H1 (cell line): ENCODE measurements at regions not wholly inside any gene's neighbourhood (a gene's known extent, or its start where the extent isn't known, plus 50 kb on each side); places are given as distances from the start of the nearest gene placed in this dataset.
A peak's percentile ranks its signal among the peaks of the same experiment; 100 is the strongest.

Experiments used
- CTCF ChIA-PET: fragments of 300-600 bp; sonication (Branson Sonifier 250); formaldehyde crosslinking; loops from one replicate; lab custom pipeline; 2021; ENCODE audit not compliant: partially characterized antibody; lab: Charles Lee
- POLR2A ChIA-PET: fragments of 300-600 bp; sonication (Branson Sonifier 250); formaldehyde crosslinking; loops from one replicate; lab custom pipeline; 2021; ENCODE audit warnings: inconsistent platforms; ENCODE audit not compliant: partially characterized antibody; lab: Charles Lee
- DNase-seq, 2 experiments: peaks; one replicate each; pipeline versions ENCODE4 v3.0.0 to v3.0.0-alpha.2; 2010 to 2022; ENCODE audit warnings: low spot score in 2 of 2, low read depth in 1 of 2, mixed read lengths in 1 of 2
- FAIRE-seq: peaks from 2 replicates; lab custom pipeline; 2011; peaks lifted over from hg19 to GRCh38; lab: Jason Lieb, UNC
- H2AFZ ChIP-seq: 2 replicates; pipeline ENCODE4 v1.8.1; 2012; ENCODE audit warnings: low read length, inconsistent platforms
- H2AK5ac ChIP-seq: 2 replicates; pipeline ENCODE4 v1.6.1; 2013; ENCODE audit warnings: low read depth, low read length
- H2BK120ac ChIP-seq: replicated peaks from 2 replicates; pipeline ENCODE3; 2013; ENCODE audit warnings: low read depth, low read length, inconsistent platforms
- H2BK12ac ChIP-seq: 2 replicates; pipeline ENCODE4 v1.6.1; 2013; ENCODE audit warnings: low read depth, low read length
- H2BK15ac ChIP-seq: 2 replicates; pipeline ENCODE4 v1.6.1; 2013; ENCODE audit warnings: low read length
- H2BK20ac ChIP-seq: 2 replicates; pipeline ENCODE4 v1.6.1; 2013; ENCODE audit warnings: low read length
- H2BK5ac ChIP-seq: 2 replicates; pipeline ENCODE4 v1.6.1; 2013; ENCODE audit warnings: low read depth, low read length
- H3K14ac ChIP-seq: 2 replicates; pipeline ENCODE4 v1.6.1; 2013; ENCODE audit warnings: inconsistent platforms; ENCODE audit not compliant: insufficient read length
- H3K18ac ChIP-seq: 2 replicates; pipeline ENCODE4 v1.6.1; 2013; ENCODE audit warnings: low read length; ENCODE audit errors: extremely low read depth
- H3K23ac ChIP-seq: 2 replicates; pipeline ENCODE4 v1.6.1; 2013; ENCODE audit warnings: inconsistent platforms; ENCODE audit not compliant: insufficient read length
- H3K23me2 ChIP-seq: 2 replicates; pipeline ENCODE4 v1.6.1; 2013; ENCODE audit warnings: low read depth, low read length
- H3K27ac ChIP-seq: 2 replicates; pipeline ENCODE4 v1.6.1; 2011; ENCODE audit warnings: low read depth, low read length, inconsistent platforms
- H3K27me3 ChIP-seq, 4 experiments: replicated peaks in 1 of 4; 1 replicate in 1 of 4; 2 replicates in 3 of 4; pipeline versions ENCODE4 v1.6.1 to v1.8.1; 2011 to 2013; ENCODE audit warnings: low read length in 3 of 4, mild to moderate bottlenecking in 3 of 4, inconsistent platforms in 2 of 4, mixed read lengths in 2 of 4, moderate library complexity in 1 of 4; ENCODE audit not compliant: control insufficient read depth in 3 of 4, insufficient read depth in 3 of 4; ENCODE audit errors: extremely low read depth in 1 of 4
- H3K36me3 ChIP-seq, 4 experiments: 2 replicates each; pipeline versions ENCODE4 v1.6.1 to v1.8.1; 2011 to 2013; ENCODE audit warnings: mild to moderate bottlenecking in 4 of 4, low read length in 3 of 4, moderate library complexity in 2 of 4, control low read depth in 1 of 4, inconsistent platforms in 1 of 4; ENCODE audit not compliant: insufficient read depth in 4 of 4, control insufficient read depth in 2 of 4
- H3K4ac ChIP-seq: replicated peaks from 2 replicates; pipeline ENCODE3; 2013; ENCODE audit warnings: low read length, low read depth, mixed read lengths, inconsistent platforms; ENCODE audit not compliant: insufficient read length
- H3K4me1 ChIP-seq, 4 experiments: replicated peaks in 1 of 4; 1 replicate in 1 of 4; 2 replicates in 3 of 4; pipeline versions ENCODE4 v1.6.1 to v1.8.1; 2011 to 2013; ENCODE audit warnings: low read length in 3 of 4, inconsistent platforms in 2 of 4, mixed read lengths in 1 of 4; ENCODE audit not compliant: insufficient read depth in 4 of 4, control insufficient read depth in 3 of 4
- H3K4me2 ChIP-seq, 2 experiments: 2 replicates each; pipeline versions ENCODE4 v1.6.1 to v1.8.1; 2011 to 2013; ENCODE audit warnings: low read depth in 2 of 2, low read length in 2 of 2, control low read depth in 1 of 2, inconsistent platforms in 1 of 2, mild to moderate bottlenecking in 1 of 2; ENCODE audit not compliant: insufficient read depth in 1 of 2
- H3K4me3 ChIP-seq, 4 experiments: fragments of 200-600, 300-600 bp in 1 of 4; sonication (generic), shearing (Covaris generic), sonication (Bioruptor Twin) in 1 of 4; 2 replicates each; pipeline versions ENCODE4 v1.5.1 to v1.8.1; 2011 to 2016; ENCODE audit warnings: low read length in 4 of 4, low read depth in 3 of 4, control low read depth in 2 of 4, inconsistent platforms in 2 of 4, mild to moderate bottlenecking in 2 of 4, mixed read lengths in 1 of 4, moderate library complexity in 1 of 4; ENCODE audit not compliant: insufficient read depth in 2 of 4; ENCODE audit errors: extremely low read depth in 1 of 4
- H3K56ac ChIP-seq: replicated peaks from 2 replicates; pipeline ENCODE3; 2013; ENCODE audit warnings: low read depth, mild to moderate bottlenecking, mixed read lengths, low read length, inconsistent platforms; ENCODE audit not compliant: insufficient read length
- H3K79me1 ChIP-seq: 2 replicates; pipeline ENCODE4 v1.6.1; 2013; ENCODE audit warnings: low read depth, low read length, control low read depth
- H3K79me2 ChIP-seq, 2 experiments: 2 replicates each; pipeline versions ENCODE4 v1.6.1 to v1.8.1; 2012 to 2013; ENCODE audit warnings: low read length in 2 of 2, mild to moderate bottlenecking in 2 of 2, inconsistent platforms in 1 of 2; ENCODE audit not compliant: insufficient read depth in 2 of 2, control insufficient read depth in 1 of 2
- H3K9ac ChIP-seq, 4 experiments: replicated peaks in 1 of 4; 1 replicate in 1 of 4; 2 replicates in 3 of 4; pipeline versions ENCODE4 v1.6.1 to v1.8.1; 2011 to 2013; ENCODE audit warnings: low read depth in 3 of 4, low read length in 3 of 4, control low read depth in 2 of 4, mild to moderate bottlenecking in 2 of 4, moderate library complexity in 2 of 4, inconsistent platforms in 1 of 4; ENCODE audit errors: extremely low read depth in 1 of 4
- H3K9me3 ChIP-seq, 2 experiments: 2 replicates each; pipeline versions ENCODE4 v1.6.1 to v1.8.1; 2012 to 2013; ENCODE audit warnings: mild to moderate bottlenecking in 2 of 2, moderate library complexity in 2 of 2, control low read depth in 1 of 2, inconsistent platforms in 1 of 2, low read depth in 1 of 2, low read length in 1 of 2, mixed read lengths in 1 of 2; ENCODE audit not compliant: insufficient read depth in 2 of 2
- H4K20me1 ChIP-seq, 2 experiments: replicated peaks in 1 of 2; 2 replicates each; pipeline versions ENCODE3 to v1.8.1; 2011 to 2013; ENCODE audit warnings: inconsistent platforms in 2 of 2, low read length in 2 of 2, mild to moderate bottlenecking in 1 of 2; ENCODE audit not compliant: insufficient read depth in 2 of 2, control insufficient read depth in 1 of 2
- H4K5ac ChIP-seq: 2 replicates; pipeline ENCODE4 v1.6.1; 2013; ENCODE audit warnings: low read length, low read depth, mixed read lengths, inconsistent platforms; ENCODE audit not compliant: insufficient read length
- H4K8ac ChIP-seq: 2 replicates; pipeline ENCODE4 v1.8.0; 2013; ENCODE audit warnings: mild to moderate bottlenecking, moderate library complexity, low read length, inconsistent platforms; ENCODE audit not compliant: insufficient read depth; ENCODE audit errors: extremely low read depth
- H4K91ac ChIP-seq: replicated peaks from 2 replicates; pipeline ENCODE3; 2013; ENCODE audit warnings: low read length, mixed read lengths, inconsistent platforms; ENCODE audit not compliant: insufficient read length
- BCL11A ChIP-seq, 2 experiments: IDR thresholded peaks; one replicate each; pipeline ENCODE4 v1.6.1; 2011; ENCODE audit warnings: low read depth in 2 of 2, low read length in 2 of 2, mild to moderate bottlenecking in 2 of 2
- CHD1 ChIP-seq: IDR thresholded peaks from 2 replicates; pipeline ENCODE4 v1.6.1; 2012; ENCODE audit warnings: low read depth, low read length, improper control_type of control experiment
- E2F6 ChIP-seq: IDR thresholded peaks from 2 replicates; pipeline ENCODE4 v1.6.1; 2012; ENCODE audit warnings: inconsistent platforms
- POU5F1 ChIP-seq: IDR thresholded peaks from 2 replicates; pipeline ENCODE4 v1.6.1; 2011; ENCODE audit warnings: low read depth, mild to moderate bottlenecking, low read length, moderate library complexity
- YY1 ChIP-seq: IDR thresholded peaks from 2 replicates; pipeline ENCODE4 v1.6.1; 2011; ENCODE audit warnings: low read depth, mild to moderate bottlenecking, low read length
- WGBS, 2 experiments: shearing (Covaris generic) in 1 of 2; methylation state at CpG; one replicate each; pipeline versions ENCODE4 v1.1.6 to v1.1.7; 2013 to 2015; ENCODE audit warnings: low lambda C conversion rate in 2 of 2, mixed read lengths in 2 of 2, inconsistent platforms in 1 of 2, low coverage in 1 of 2, missing lambda C conversion rate in 1 of 2; ENCODE audit not compliant: insufficient replicate concordance in 2 of 2, insufficient coverage in 1 of 2, insufficient read length in 1 of 2; ENCODE audit errors: extremely low coverage in 1 of 2, missing lambda C conversion rate in 1 of 2; 5-methylcytosine and 5-hydroxymethylcytosine counted together

GRCh38 chr3:161859865-161860450, 363.4 kb downstream of the OTOL1 start:
- H3K9me3 ChIP-seq = no peaks in the 10 kb centered on the region
- peaks cover 0 to 4% (median 0%) of the 10 kb centered on the region in 4 experiments; a peak in 2 of 7 replicates for H3K4me1 ChIP-seq
- H3K79me1 ChIP-seq = no peaks in the 10 kb centered on the region
- H4K20me1 ChIP-seq = no peaks in the 10 kb centered on the region
- no peaks in the 10 kb centered on the region for H3K36me3 ChIP-seq
- no peak overlapping the region for H3K4me3 ChIP-seq
- CTCF ChIA-PET = no interaction called here
- no peak overlapping the region for H4K5ac ChIP-seq
- H3K4me2 ChIP-seq = no peak overlapping the region
- no peak overlapping the region for H3K14ac ChIP-seq
- H2BK120ac ChIP-seq = no peak overlapping the region
- no peak overlapping the region for H3K9ac ChIP-seq
- 0 out of 2 replicates have a peak overlapping the region, but pooled peaks have one; percentile 41 for H2AFZ ChIP-seq
- no peak overlapping the region for H3K27ac ChIP-seq
- H4K8ac ChIP-seq = no peak overlapping the region
- no peak overlapping the region for H3K18ac ChIP-seq
- H3K79me2 ChIP-seq = no peaks in the 10 kb centered on the region
- WGBS, 2 experiments = 68% methylated on average over 4 of the region's 4 CpGs; no CpG with 5 or more reads in 1 of the 2 experiments
- H2AK5ac ChIP-seq = no peak overlapping the region
- POLR2A ChIA-PET = interaction anchor here (0.6 kb wide), 1 partner anchor 417 kb away, joined by 7 read pairs; no protein-coding TSS in a partner anchor
- H3K23ac ChIP-seq = no peak overlapping the region
- H3K27me3 ChIP-seq = no peaks in the 10 kb centered on the region
- H3K23me2 ChIP-seq = no peaks in the 10 kb centered on the region
- H2BK12ac ChIP-seq = no peak overlapping the region
- H2BK5ac ChIP-seq = no peak overlapping the region
- H3K56ac ChIP-seq = no peak overlapping the region
- no peak for FAIRE-seq
- H4K91ac ChIP-seq = no peak overlapping the region
- no peak overlapping the region for H2BK15ac ChIP-seq
- no peak overlapping the region for H2BK20ac ChIP-seq
- no peak overlapping the region for H3K4ac ChIP-seq
- no peak for DNase-seq
- TF ChIP-seq YY1 = no peak
- no peak for TF ChIP-seq CHD1
- no peak for TF ChIP-seq BCL11A (IDR thresholded peaks at IDR 0.05; ENCODE audit: low read depth in 2 of 2, low read length in 2 of 2)
- no peak for TF ChIP-seq E2F6
- no peak for TF ChIP-seq POU5F1
- TF ChIP-seq, all 59 proteins: peak for 0
